Stimulated activated naive CD4-positive, alpha-beta T cell (primary cell): ENCODE measurements at regions not wholly inside any gene's neighbourhood (a gene's known extent, or its start where the extent isn't known, plus 50 kb on each side); places are given as distances from the start of the nearest gene placed in this dataset.

Experiments used
- DNase-seq, 6 experiments: peaks; one replicate each; lab custom pipeline; 2025; lab: John Stamatoyannopoulos, UW

DNA sequence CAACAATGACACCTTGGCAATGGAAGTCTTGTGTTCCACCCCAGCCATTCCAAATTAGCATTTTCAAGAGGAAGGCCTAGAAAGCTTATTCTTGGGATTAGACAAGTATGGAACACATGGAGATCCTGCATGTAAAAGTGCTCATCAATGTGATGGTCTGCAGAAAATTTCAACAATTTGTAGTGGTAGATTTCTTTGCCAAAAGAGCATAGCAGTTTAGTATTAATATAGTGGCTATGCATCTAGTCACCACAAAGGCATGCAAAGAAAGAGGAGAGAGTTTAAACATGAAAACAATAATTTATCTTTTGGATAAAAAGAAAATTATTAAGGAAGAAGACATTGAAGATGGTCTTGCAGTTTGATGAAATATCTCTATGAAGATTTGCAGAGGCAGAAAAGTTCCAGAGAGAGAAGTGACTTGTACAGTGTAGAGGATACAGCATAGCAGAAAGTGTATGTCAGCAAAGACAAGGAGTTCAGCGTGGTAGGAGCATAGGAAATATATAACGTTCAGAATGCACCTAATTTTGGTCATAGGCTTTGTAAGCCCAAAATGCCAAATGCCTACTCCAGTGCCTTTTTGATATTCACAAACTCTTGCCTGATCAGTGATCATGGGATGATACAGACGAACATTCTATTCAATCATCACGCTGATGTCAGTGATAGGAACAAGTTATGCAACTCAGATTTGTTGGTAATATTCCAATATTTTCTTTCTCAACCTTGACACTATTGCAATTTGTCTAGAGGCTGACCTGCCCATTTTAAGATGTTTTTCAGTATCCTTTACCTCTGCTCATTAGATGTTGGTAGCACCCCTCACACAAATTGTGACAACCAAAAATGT lies 727.9 kb upstream of the SOX9 start:
- DNase-seq: no peak

DNA sequence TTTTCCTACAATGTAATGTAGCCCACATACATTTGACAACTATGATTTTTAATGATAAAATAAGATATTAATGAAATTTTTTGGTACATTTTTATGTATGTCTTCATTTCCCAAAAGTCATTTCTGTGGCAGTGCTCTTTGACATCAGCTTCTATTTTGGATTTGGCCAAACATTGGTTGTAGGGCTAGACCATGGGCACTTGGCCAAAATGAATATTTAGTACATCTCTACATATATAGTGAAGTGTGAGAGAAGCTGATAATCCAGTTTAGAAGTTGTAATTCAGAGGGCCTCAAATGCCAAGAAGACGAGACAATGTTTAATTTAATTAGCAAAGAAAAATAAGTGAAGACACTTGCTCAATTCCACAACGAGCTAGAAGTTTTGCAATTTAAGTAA lies 724.9 kb upstream of the SOX9 start:
- no peak for DNase-seq

DNA sequence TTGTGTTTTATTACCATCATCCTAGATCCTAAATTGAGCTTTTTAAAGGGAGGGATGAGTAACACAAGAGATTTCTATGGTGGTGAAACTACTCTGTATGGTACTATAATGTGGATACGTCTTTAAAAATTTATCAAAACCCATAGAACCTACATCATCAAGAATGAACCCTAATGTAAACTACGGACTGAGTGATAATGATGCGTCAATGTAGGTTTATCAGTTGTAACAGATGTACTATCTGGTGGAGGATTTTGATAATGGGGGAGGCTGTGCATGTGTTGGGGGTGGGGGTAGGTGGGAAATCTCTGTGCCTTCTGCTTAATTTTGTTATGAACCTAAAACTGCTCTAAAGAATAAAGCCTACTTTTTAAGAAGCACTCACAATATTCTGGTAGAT lies 724.1 kb upstream of the SOX9 start:
- DNase-seq: no peak

DNA sequence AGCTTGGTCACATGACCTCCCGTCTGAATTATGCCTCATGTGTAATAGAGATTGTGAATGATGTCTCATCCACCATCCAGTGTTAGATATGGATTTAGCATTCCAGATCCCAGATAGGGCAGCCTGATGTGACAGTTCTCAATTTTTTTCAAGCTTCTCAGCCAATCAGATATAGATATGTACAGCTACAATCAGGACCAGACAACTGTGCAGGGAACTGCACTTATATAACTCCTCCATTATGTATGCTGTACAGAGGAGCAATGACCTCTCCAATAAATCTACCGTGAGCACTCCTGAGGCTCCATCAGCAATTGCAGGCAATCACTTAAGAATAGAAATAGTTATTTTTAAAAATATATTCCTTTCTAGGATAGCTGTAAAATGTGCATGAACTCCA lies 722.8 kb upstream of the SOX9 start:
- no peak for DNase-seq

DNA sequence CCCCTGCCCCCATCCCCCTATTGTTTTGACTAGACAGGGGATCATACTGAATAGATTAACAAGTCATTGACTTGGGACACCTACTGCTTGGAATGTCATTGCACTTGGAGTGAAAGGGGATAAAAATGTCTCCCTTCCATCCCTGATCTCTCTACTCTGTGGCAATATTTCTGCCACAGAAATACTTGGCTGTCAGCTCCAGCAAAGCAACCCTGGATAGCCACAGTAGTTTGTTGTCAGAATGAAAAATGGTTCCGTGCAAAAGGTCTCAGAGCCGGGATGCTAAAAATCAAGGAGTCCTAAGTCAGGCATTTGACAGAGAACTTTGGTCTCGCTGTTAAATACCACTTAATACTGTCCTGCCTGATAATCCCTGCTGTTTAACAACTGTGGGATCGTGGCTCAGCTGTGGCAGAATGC lies 722.0 kb upstream of the SOX9 start:
- no peak for DNase-seq

DNA sequence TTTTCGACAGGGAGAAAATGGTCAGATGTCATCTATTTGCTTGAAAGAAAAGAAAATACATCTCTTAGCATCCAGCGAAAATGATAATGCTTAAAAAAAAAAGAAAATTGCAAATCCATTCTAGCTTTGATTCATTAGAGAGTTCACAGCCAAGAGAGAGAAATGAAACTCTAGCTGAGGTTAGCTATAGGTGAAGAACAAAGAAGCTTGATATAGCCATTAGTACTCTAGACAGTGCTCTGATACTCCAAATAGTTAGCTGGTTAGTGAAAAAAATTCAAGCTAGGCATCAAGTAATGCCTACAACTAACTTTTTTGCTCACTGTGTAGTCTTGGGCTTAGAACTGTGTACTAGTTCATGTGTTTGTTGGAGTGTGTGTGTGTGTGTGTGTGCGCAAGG lies 721.6 kb upstream of the SOX9 start:
- no peak for DNase-seq

DNA sequence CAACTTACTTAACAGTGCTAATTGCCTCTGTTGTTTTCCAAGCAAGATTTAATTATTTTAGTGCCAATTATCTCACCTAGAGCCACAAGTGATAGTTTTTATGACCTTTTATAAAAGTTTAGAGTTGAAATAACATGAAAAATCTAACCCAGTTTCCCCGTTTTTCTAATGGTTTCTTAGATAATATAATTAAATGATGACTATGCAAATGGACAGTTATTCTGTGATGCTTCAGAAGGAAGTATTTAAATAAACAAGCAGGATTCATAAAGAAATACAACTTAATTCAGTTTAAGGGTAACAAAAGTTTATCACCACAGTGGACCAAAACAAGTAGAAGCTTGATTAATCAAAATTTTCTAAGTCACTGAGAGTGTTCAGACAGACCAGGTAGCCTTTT lies 721.2 kb upstream of the SOX9 start:
- DNase-seq: no peak

DNA sequence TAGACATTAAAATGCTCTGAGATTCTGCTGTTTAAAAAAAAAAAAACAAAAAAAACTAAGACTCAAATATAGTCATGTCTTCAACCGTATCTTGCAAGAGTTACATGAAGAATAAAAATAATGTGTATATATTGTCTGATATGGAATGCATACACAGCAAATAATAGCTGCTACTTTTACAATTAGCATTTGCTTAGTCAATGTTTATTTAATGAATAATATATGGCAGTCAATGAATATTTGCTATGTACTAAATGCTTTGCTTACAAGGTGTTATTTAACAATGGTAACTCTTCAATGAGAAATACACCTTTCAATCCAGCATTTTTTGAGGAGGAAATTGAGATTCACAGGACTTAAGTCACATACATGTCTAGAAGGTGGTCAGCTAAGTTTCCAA lies 718.8 kb upstream of the SOX9 start:
- DNase-seq: no peak

DNA sequence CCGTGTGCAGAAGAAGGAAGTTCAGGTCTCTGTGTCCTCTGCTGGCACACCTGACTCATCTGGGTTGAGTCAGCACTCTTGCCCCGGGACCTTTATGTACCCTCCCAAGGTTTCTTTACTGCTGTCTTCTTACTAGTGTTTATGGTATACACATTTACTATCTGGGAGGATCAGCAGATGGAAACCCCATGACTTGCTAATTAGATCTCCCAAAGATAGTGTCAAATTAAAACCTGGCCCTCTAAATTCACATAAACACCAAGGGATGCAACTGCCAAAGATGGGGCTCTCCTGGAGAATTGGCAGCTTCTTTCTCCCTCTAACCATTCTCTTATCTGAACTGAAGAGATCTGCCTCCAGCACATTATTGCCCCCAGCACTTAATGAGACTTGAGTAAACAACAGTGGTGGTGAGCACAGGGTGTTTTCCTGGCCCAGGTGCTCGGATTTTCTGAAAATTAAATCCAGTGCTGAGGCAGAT lies 718.1 kb upstream of the SOX9 start:
- DNase-seq: no peak

DNA sequence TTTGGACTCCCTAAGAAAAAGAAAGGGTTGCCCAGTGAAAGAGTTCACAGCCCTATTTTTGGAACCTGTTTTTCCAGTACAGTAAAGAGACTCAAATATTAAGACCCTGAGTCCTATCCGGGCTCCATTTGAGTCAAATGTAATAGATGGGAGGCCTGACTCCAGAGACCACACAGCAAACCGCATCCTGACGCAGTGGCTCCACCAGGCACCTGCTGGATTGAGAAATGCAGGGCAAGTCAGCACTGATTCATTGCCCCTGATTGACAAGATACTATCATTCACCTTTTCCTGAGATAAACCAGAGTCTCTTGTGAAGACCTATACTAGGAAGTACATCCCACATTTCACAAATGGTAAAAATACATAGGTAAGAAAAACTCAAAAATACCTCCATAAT lies 715.7 kb upstream of the SOX9 start:
- DNase-seq: no peak

DNA sequence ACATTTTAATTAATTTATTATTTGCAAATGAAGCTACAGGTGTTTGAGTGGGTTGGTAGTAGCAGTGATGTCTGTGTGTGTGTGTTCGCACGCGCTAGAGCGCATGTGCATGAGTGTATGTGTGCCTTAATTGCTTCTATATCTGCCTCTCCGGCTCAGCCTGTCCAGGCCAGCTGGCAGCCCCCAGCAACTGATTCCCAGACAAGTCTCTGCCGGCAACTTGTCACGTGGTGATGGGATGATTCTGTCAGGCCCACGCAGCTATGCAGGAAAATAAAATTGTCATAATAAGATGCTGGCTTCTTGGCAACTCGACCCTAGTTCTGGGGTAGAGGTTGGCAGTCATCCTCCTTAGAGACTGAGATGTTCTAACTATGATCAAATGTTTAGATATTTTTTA lies 712.8 kb upstream of the SOX9 start:
- no peak for DNase-seq

DNA sequence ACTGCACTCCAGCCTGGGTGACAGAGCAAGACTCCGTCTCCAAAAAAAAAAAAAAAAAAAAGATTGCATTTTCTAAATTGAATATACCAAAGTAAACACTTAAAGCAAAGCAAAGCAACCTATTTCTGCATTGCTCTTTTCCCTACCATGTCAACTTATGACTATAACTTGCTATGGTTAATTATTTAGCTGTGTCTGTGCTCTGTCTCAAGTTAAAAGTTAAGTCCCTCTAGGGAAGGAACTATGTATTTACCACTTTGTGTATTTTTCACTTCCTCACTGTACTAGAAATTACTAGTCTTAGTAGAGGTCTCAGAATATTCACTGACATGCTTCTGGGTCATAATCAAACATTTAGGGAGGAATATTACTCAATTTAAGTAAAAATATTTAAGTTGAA lies 711.7 kb upstream of the SOX9 start:
- no peak for DNase-seq

DNA sequence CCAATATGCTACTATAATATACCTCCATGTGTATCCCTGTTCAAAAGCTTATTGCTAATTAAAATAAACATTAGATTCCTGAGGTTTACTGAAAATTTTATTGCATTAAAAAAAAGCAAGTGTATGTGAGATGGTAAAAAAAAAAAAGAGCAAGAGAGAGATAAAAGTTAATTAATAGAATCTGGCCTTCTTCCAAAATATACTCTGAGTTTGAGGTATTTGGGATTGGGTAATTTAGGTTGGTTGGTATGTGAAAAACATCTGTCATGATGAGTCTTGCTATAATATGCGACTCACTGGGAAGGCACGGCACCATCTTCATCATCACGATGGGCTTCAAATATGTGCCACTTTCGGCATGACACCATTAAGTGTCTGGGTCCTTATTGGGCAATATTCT lies 711.1 kb upstream of the SOX9 start:
- no peak for DNase-seq

DNA sequence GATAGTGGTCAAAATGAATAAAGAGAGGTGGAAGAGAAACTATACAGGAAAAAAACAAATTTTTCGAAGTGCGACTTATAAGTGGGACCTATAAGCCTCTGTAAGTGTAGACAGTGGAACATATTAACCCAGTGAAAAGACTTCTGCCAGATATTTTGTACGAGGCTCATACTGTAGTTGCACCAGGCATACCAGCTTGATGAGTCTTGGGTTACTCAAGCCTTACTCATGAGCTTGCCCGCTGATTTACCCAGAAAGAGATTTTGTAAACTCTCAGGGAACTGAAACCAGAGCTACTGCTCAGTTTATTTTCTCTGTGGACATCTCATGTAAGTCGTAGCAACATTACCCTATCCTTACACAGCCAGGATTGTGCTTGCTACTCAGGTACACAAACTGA lies 708.0 kb upstream of the SOX9 start:
- no peak for DNase-seq

DNA sequence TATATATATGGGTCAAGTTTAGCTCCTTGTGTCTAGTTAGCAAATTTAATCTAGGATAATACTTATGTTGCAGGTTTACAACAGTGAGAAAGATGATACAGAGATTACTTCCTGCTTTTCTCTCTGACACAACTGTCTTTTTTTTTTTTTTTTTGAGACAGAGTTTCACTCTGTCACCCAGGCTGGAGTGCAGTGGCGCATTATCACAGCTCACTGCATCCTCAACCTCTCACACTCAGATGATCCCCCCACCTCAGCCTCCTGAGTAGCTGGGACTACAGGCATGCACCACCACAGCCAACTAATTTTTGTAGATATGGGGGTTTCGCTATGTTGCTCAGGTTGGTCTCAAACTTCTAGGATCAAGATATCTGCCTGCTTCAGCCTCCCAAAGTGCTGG lies 706.9 kb upstream of the SOX9 start:
- no peak for DNase-seq

DNA sequence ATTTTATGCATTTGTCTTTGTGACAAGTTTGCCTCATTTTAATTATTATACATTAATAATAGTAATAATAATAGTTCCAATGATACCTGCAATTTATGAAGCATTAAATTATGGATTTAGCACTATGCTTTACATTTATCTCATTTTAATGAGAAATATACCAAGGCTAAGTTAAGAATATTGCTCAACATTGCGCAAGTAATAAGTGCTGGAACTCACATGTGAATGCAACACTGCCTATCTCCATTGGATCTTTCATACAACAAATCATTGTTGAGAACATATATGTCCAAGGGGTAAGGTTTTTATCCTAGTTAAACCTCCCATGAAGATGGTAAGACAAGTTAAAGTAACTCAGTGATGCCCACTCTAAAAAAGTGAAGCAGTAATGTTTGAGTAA lies 703.7 kb upstream of the SOX9 start:
- DNase-seq: no peak

DNA sequence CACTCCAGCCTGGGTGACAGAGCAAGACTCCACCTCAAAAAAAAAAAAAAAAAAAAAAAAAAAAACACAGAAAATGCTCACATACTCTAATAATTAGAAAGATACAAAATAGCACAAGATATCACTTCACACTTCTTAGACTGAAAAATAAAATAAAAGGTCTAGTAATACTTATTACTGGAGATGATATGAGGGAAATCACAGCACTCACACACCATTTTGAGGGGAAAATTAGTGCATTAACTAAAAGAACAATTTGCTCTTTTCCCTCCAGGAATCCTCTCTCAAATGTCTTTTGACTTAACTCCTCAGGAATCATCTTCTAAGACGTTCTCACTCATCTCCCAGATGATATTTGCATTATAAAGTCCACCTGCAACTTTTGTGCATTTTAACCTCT lies 697.9 kb upstream of the SOX9 start:
- no peak for DNase-seq

DNA sequence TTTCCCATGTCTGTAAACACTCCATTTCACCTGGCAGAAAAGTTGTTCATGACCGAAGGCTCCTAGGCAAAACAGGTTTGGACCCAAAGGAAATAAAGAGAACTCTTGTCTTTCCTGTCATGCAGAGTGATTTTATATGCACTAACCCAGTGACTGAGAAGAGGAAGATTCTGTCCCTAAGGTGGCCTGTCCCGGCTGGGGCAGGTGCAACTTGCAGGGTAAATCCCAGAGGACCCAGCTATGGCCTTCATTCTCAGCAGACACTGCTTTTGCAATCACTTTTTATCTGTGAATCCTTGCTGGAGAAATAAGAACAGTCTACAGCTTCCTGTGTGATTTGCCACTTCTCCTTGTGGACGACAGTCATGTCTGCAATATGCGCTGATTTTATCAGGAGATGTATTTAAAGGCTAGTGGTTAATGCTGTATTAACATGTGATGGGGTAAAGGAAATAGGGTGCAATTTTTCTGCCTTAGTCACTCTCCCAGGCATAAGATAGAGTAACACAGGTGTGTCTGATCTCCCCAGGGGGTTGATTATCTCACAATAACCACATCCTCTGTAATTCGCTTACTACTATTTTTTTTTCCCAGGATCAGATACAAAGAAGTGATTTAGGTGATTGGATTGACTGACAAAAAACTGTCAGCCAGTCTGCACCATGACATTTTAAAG lies 696.8 kb upstream of the SOX9 start:
- no peak for DNase-seq

DNA sequence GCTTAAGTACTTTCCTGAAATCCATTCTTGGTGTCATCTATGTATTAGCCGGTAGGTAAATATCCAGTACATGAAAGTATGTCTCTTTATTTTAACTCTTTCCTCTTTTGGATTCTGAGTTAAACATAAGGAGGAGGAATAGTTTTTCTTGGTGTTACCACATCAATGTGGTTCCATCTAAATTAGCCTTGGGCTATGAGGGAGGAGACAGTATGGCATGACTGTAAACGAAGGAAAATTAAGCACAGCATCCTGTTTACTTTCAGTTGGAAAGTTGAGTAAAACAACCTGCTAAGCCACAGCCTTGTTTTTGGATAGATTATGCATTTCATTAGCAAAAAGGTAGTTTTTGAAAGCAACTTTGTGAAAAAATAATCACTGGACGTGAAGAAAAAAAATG lies 693.0 kb upstream of the SOX9 start:
- no peak for DNase-seq

DNA sequence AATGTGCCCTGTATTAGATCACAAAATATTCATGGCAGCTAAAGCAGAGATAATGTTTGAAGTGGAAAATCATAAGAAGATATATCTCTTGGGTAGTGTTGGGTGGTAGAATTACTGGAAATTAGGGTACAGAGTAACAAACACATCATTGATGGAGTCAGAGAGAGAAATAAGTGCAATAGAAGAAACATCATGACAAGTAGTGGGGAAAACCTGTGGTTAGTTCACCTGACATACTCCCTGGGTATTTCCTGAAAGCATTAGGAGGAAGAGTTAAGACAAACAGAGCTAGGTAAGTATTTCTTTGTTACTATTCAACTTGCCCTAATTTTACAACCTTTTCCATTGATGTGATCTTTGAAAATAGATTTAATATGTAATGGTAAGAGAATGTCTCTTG lies 691.9 kb upstream of the SOX9 start:
- no peak for DNase-seq

DNA sequence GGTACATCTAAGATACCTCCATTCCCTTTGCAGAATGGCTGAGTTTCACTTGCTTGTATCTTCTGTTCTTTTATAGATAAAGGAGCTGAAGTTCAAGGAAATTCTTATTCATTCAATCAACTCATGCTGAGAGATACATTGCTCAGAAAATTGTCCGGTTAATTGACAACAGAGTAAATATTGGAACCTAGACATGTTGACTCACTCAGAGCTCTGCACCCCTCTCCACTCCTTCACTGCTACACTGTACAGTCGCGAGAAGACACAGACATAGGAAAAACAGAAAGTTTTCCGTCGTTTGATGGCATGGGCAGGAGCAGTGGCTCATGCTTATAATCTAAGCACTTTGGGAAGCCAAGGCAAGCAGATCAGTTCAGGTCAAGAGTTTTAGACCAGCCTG lies 690.5 kb upstream of the SOX9 start:
- DNase-seq: no peak

DNA sequence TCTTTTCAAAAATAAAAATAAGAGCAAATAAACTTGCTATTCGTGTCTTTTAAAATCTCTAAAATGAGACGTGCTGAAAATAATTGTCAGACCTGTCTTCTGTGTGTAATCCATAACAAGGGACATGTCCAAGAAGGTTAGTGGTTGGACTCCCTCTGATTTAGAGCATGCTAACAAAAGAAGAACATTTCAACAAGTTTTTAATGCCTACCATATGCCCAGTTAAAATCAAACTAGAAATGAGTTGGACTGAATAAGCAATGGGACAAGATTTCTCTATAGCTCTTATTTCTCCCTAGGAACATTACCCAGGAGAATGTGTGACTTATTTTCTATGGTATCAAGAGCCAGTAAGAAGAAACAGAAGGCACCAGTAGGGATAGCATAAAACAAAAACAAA lies 689.7 kb upstream of the SOX9 start:
- no peak for DNase-seq

DNA sequence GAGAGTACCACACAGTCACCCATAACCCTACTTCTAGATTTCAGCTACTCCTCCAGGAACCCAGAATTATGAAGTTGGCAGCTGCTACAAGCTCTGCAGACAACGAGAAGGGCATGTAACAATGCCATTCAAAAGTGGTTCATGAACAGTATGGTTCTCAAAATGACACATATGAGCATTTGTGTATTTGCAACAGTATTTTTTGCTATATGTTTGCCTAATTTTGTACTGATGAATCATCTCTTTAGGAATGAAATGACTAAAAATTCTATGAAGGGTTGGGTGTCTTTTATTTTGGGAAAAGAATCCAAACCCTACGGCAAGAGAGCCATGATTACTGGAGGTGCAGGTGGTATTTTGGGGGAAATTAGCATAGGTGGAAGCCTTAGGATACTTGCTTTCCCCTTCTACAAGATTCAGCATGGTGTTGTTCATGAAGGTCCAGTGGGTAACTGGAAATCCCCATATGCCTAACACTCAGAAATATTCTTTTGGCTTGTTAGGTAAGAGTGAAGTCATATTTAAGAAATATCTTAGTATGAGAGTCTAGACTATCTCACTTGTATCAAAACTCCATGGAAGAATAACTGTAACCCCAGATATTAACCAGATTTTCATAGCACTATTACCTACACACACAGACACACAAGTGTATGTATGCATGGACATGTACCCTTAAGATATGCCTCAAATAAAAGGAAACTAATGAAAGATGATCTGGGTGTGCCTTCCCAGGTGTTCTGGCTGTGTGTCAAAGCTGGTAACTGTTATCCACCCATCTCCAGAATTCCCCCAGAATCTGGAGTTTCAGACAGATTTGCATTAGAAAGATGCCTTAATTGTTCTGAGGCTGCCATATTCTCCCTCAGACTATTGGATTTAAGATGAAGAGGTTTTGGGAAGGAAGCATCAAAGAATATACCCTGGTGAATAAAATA lies 688.2 kb upstream of the SOX9 start:
- DNase-seq: no peak
